SU-DHL-6 (cell line): ENCODE measurements at regions not wholly inside any gene's neighbourhood (a gene's known extent, or its start where the extent isn't known, plus 50 kb on each side); places are given as distances from the start of the nearest gene placed in this dataset.

Experiments used
- H2AFZ ChIP-seq: fragments of 200-600 bp; sonication (generic); 2 replicates; pipeline ENCODE4 v1.6.1; 2014; ENCODE audit warnings: low read depth, mild to moderate bottlenecking, moderate library complexity, mixed read lengths, antibody characterized with exemption, low read length; ENCODE audit not compliant: severe bottlenecking
- H3F3A ChIP-seq: fragments of 200-600 bp; shearing (Covaris generic); 2 replicates; pipeline ENCODE4 v1.6.0; 2016; ENCODE audit warnings: antibody characterized with exemption, mild to moderate bottlenecking; ENCODE audit not compliant: insufficient read depth
- H3K27ac ChIP-seq: fragments of 200-600 bp; sonication (generic); 2 replicates; pipeline ENCODE4 v1.5.1; 2016; ENCODE audit warnings: low read depth, mild to moderate bottlenecking, low read length, moderate library complexity, mixed read lengths
- H3K27me3 ChIP-seq: fragments of 200-600 bp; sonication (generic), shearing (Covaris generic); 2 replicates; pipeline ENCODE4 v1.6.0; 2014; ENCODE audit warnings: mild to moderate bottlenecking, low read length
- H3K36me3 ChIP-seq: fragments of 200-600 bp; sonication (generic); 2 replicates; pipeline ENCODE4 v1.6.1; 2014; ENCODE audit warnings: mild to moderate bottlenecking, low read length, mixed read lengths
- H3K4me2 ChIP-seq: fragments of 300-600, 200-600 bp; shearing (Covaris generic), sonication (generic); 2 replicates; pipeline ENCODE4 v1.6.0; 2014; ENCODE audit warnings: low read length, low read depth, mild to moderate bottlenecking; ENCODE audit not compliant: poor library complexity, severe bottlenecking
- H3K4me3 ChIP-seq: fragments of 200-600 bp; sonication (generic); 2 replicates; pipeline ENCODE4 v1.5.1; 2014; ENCODE audit warnings: antibody characterized with exemption, low read length, mild to moderate bottlenecking, mixed read lengths; ENCODE audit not compliant: insufficient read depth, poor library complexity, severe bottlenecking
- H3K79me2 ChIP-seq: fragments of 200-600 bp; sonication (generic); 2 replicates; pipeline ENCODE4 v1.6.1; 2014; ENCODE audit warnings: mild to moderate bottlenecking, low read length, moderate library complexity; ENCODE audit not compliant: insufficient read depth
- H3K9ac ChIP-seq: fragments of 200-600 bp; sonication (generic); 2 replicates; pipeline ENCODE4 v1.7.0; 2014; ENCODE audit warnings: mild to moderate bottlenecking, low read length
- H3K9me2 ChIP-seq: fragments of 200-600 bp; sonication (generic); replicated peaks from 2 replicates; pipeline ENCODE4 v1.6.1; 2014; ENCODE audit warnings: low read length; ENCODE audit not compliant: insufficient read depth
- H3K9me3 ChIP-seq: fragments of 200-600 bp; sonication (generic); 2 replicates; pipeline ENCODE4 v1.6.1; 2014; ENCODE audit warnings: low read length, mixed read lengths; ENCODE audit not compliant: insufficient read depth
- H4K20me1 ChIP-seq: fragments of 200-600 bp; sonication (generic); 2 replicates; pipeline ENCODE4 v1.6.1; 2014; ENCODE audit warnings: low read depth, mild to moderate bottlenecking, antibody characterized with exemption, low read length, moderate library complexity, mixed read lengths
- EZH2phosphoT487 ChIP-seq: fragments of 200-600 bp; sonication (generic), shearing (Covaris generic); conservative IDR thresholded peaks from 2 replicates; pipeline ENCODE4 v1.6.1; 2018; ENCODE audit warnings: mild to moderate bottlenecking, antibody characterized with exemption, low read length, moderate library complexity, mixed read lengths
- TF ChIP-seq, protein P1 (sequence below): fragments of 200-600 bp; sonication (generic); IDR thresholded peaks from one replicate; pipeline ENCODE4 v1.5.1; 2017; ENCODE audit warnings: antibody characterized with exemption, mild to moderate bottlenecking, low read length, moderate library complexity; ENCODE audit not compliant: insufficient read depth, poor library complexity, severe bottlenecking

GRCh38 chr22:22768885-22769284, 118.7 kb upstream of the IGLL5 start:
- Histone ChIP-seq H3K36me3 (no peaks in the 10 kb centered on the region), H3K9me2 (no peaks in the 10 kb centered on the region), H3K79me2 (no peaks in the 10 kb centered on the region), H3F3A (no peaks in the 10 kb centered on the region), H3K4me2 (no peak overlapping the region), H3K27me3 (no peaks in the 10 kb centered on the region), H2AFZ (no peak overlapping the region), H3K27ac (no peak overlapping the region), H3K9me3 (no peaks in the 10 kb centered on the region), H3K9ac (no peak overlapping the region), H3K4me3 (no peak overlapping the region), H4K20me1 (no peaks in the 10 kb centered on the region)
- no peak for TF ChIP-seq EZH2phosphoT487
- TF ChIP-seq, protein P1, sequence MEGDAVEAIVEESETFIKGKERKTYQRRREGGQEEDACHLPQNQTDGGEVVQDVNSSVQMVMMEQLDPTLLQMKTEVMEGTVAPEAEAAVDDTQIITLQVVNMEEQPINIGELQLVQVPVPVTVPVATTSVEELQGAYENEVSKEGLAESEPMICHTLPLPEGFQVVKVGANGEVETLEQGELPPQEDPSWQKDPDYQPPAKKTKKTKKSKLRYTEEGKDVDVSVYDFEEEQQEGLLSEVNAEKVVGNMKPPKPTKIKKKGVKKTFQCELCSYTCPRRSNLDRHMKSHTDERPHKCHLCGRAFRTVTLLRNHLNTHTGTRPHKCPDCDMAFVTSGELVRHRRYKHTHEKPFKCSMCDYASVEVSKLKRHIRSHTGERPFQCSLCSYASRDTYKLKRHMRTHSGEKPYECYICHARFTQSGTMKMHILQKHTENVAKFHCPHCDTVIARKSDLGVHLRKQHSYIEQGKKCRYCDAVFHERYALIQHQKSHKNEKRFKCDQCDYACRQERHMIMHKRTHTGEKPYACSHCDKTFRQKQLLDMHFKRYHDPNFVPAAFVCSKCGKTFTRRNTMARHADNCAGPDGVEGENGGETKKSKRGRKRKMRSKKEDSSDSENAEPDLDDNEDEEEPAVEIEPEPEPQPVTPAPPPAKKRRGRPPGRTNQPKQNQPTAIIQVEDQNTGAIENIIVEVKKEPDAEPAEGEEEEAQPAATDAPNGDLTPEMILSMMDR = no peak

GRCh38 chr22:22769434-22770279, 118.0 kb upstream of the IGLL5 start:
- no peaks in the 10 kb centered on the region for H3K27me3 ChIP-seq
- TF ChIP-seq, protein P1 = no peak
- no peak for TF ChIP-seq EZH2phosphoT487

DNA sequence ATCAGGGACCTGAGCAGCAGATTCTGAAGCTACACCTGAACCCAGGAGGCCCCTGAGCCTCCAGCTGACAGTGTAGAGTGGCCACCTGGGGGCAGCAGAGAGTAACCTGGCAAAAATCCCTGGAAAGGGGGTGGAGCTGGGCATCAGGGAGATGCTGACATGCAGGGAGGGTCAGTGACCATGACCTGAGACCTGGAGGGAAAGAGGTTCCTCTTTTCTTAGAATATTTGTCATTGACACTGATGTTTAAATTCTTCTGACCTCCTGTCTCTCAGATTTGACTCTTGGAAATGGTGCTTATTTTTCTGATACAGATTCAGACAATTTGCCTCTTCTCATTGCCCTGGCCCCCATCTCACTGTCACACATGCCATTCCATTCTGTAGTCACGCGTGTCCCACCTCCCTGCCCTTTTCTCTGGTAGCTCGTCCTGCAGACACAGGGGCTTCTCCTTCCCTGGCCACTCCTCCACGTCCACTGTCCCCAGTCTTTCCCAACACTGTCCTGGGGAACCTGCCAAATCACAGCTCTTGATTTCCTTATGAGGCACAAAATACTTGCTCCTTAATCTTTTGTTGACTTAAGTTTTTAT, 117.2 kb upstream of the IGLL5 start:
- no peaks in the 10 kb centered on the region for H3K79me2 ChIP-seq
- H3K27ac ChIP-seq = no peak overlapping the region
- H3K9me2 ChIP-seq = no peaks in the 10 kb centered on the region
- H3K36me3 ChIP-seq = no peaks in the 10 kb centered on the region
- H3F3A ChIP-seq = no peaks in the 10 kb centered on the region
- no peak overlapping the region for H3K4me3 ChIP-seq
- no peak overlapping the region for H3K9ac ChIP-seq
- H3K4me2 ChIP-seq = no peak overlapping the region
- no peak for TF ChIP-seq EZH2phosphoT487
- TF ChIP-seq, protein P1 = peak; percentile 95
- no peaks in the 10 kb centered on the region for H4K20me1 ChIP-seq
- H2AFZ ChIP-seq = no peak overlapping the region
- no peaks in the 10 kb centered on the region for H3K27me3 ChIP-seq
- H3K9me3 ChIP-seq = no peaks in the 10 kb centered on the region

More at GRCh38 chr22:22769434-22770279, 118.0 kb upstream of the IGLL5 start:
- Histone ChIP-seq H4K20me1 (no peaks in the 10 kb centered on the region), H3K4me2 (no peak overlapping the region), H2AFZ (no peak overlapping the region), H3K9me2 (no peaks in the 10 kb centered on the region), H3K4me3 (no peak overlapping the region), H3K9ac (no peak overlapping the region), H3K27ac (no peak overlapping the region), H3K9me3 (no peaks in the 10 kb centered on the region), H3K36me3 (no peaks in the 10 kb centered on the region), H3K79me2 (no peaks in the 10 kb centered on the region), H3F3A (no peaks in the 10 kb centered on the region)
